Muscle of leg (tissue), 3 donors: ENCODE measurements at regions not wholly inside any gene's neighbourhood (a gene's known extent, or its start where the extent isn't known, plus 50 kb on each side); places are given as distances from the start of the nearest gene placed in this dataset.
"Not testable (repeated sequence)": the region's sequence is repeated elsewhere in the genome, so short reads cannot be mapped to it uniquely, and the experiment has no call there.

Source experiments
- DNase-seq: peaks from one replicate; pipeline ENCODE4 v3.0.0; 2013
- H3K27ac ChIP-seq: one replicate; pipeline ENCODE4 v1.5.1; 2013; ENCODE audit warnings: mild to moderate bottlenecking, low read length, control low read depth
- H3K27me3 ChIP-seq: one replicate; pipeline ENCODE4 v1.6.1; 2013; ENCODE audit warnings: low read length; ENCODE audit not compliant: control insufficient read depth, insufficient read depth
- H3K36me3 ChIP-seq: one replicate; pipeline ENCODE4 v1.6.1; 2013; ENCODE audit warnings: low read length; ENCODE audit not compliant: control insufficient read depth, insufficient read depth
- H3K4me1 ChIP-seq: one replicate; pipeline ENCODE4 v1.6.1; 2013; ENCODE audit warnings: low read length; ENCODE audit not compliant: control insufficient read depth, insufficient read depth
- H3K4me3 ChIP-seq: one replicate; pipeline ENCODE4 v1.5.1; 2013; ENCODE audit warnings: low read length, control low read depth
- H3K9me3 ChIP-seq: replicated peaks from 2 replicates; pipeline ENCODE4 v1.6.1; 2013; ENCODE audit warnings: low read depth, low read length; ENCODE audit not compliant: control insufficient read depth
- WGBS: methylation state at CpG from one replicate; pipeline ENCODE4 v1.1.5; 2013; ENCODE audit warnings: missing lambda C conversion rate; ENCODE audit not compliant: insufficient coverage; 5-methylcytosine and 5-hydroxymethylcytosine counted together

- H3K27ac ChIP-seq, result no peak overlapping the region
- 90% methylated on average over 2 of the region's 2 CpGs for WGBS
- no peak overlapping the region for H3K4me3 ChIP-seq
- H3K9me3 ChIP-seq, result no peaks in the 10 kb centered on the region
- DNase-seq, result no peak
- no peaks in the 10 kb centered on the region for H3K4me1 ChIP-seq
- H3K36me3 ChIP-seq, result no peaks in the 10 kb centered on the region
- no peaks in the 10 kb centered on the region for H3K27me3 ChIP-seq
Measured at GRCh38 chr3:164371681-164372080, 706.6 kb downstream of the SI start.

GRCh38 chr3:164370970-164371369 is 707.3 kb downstream of the SI start:
- H3K4me3 ChIP-seq, result no peak overlapping the region
- no peak overlapping the region for H3K27ac ChIP-seq
- H3K36me3 ChIP-seq, result no peaks in the 10 kb centered on the region
- H3K27me3 ChIP-seq, result no peaks in the 10 kb centered on the region
- no peaks in the 10 kb centered on the region for H3K9me3 ChIP-seq
- no peaks in the 10 kb centered on the region for H3K4me1 ChIP-seq
- no peak for DNase-seq
- 31% methylated on average over 2 of the region's 5 CpGs for WGBS

GRCh38 chr3:164365242-164365641 is 713.1 kb downstream of the SI start:
- no peaks in the 10 kb centered on the region for H3K9me3 ChIP-seq
- WGBS, result no CpG with 5 or more reads among the region's 1 CpG
- no peaks in the 10 kb centered on the region for H3K4me1 ChIP-seq
- no peak overlapping the region for H3K27ac ChIP-seq
- DNase-seq, result no peak
- no peaks in the 10 kb centered on the region for H3K36me3 ChIP-seq
- H3K27me3 ChIP-seq, result no peaks in the 10 kb centered on the region
- H3K4me3 ChIP-seq, result no peak overlapping the region

GRCh38 chr3:164364111-164364510 is 714.2 kb downstream of the SI start:
- no peak overlapping the region for H3K27ac ChIP-seq
- no CpG with 5 or more reads among the region's 6 CpGs for WGBS
- H3K27me3 ChIP-seq, result no peaks in the 10 kb centered on the region
- no peaks in the 10 kb centered on the region for H3K4me1 ChIP-seq
- no peak for DNase-seq
- no peaks in the 10 kb centered on the region for H3K36me3 ChIP-seq
- no peaks in the 10 kb centered on the region for H3K9me3 ChIP-seq
- no peak overlapping the region for H3K4me3 ChIP-seq

GRCh38 chr3:164360738-164361406 is 717.4 kb downstream of the SI start:
- Histone ChIP-seq H3K9me3 (no peaks in the 10 kb centered on the region), H3K4me1 (no peaks in the 10 kb centered on the region), H3K4me3 (no peak overlapping the region), H3K36me3 (no peaks in the 10 kb centered on the region), H3K27ac (no peak overlapping the region), H3K27me3 (no peaks in the 10 kb centered on the region)
- WGBS, result 25% methylated on average over 1 of the region's 9 CpGs
- peak; percentile 21 for DNase-seq

GRCh38 chr3:164360078-164360578 is 718.2 kb downstream of the SI start:
- Histone ChIP-seq H3K27me3 (no peaks in the 10 kb centered on the region), H3K27ac (no peak overlapping the region), H3K4me3 (no peak overlapping the region), H3K9me3 (no peaks in the 10 kb centered on the region), H3K4me1 (no peaks in the 10 kb centered on the region), H3K36me3 (no peaks in the 10 kb centered on the region)
- no peak for DNase-seq
- WGBS, result 100% methylated on average over 4 of the region's 10 CpGs

- H3K4me3 ChIP-seq, result no peak overlapping the region
- no peak for DNase-seq
- H3K9me3 ChIP-seq, result no peaks in the 10 kb centered on the region
- H3K36me3 ChIP-seq, result no peaks in the 10 kb centered on the region
- no peaks in the 10 kb centered on the region for H3K4me1 ChIP-seq
- H3K27me3 ChIP-seq, result no peaks in the 10 kb centered on the region
- no peak overlapping the region for H3K27ac ChIP-seq
Measured at GRCh38 chr3:164352991-164353390, 725.3 kb downstream of the SI start.

GRCh38 chr3:164351131-164351530 is 727.2 kb downstream of the SI start:
- Histone ChIP-seq H3K27me3 (no peaks in the 10 kb centered on the region), H3K4me3 (no peak overlapping the region), H3K9me3 (no peaks in the 10 kb centered on the region), H3K27ac (no peak overlapping the region), H3K36me3 (no peaks in the 10 kb centered on the region), H3K4me1 (no peaks in the 10 kb centered on the region)
- DNase-seq, result no peak

GRCh38 chr3:164342206-164342605 is 736.1 kb downstream of the SI start:
- not testable (repeated sequence) for H3K9me3 ChIP-seq, H3K36me3 ChIP-seq, DNase-seq, H3K4me3 ChIP-seq, H3K27me3 ChIP-seq, H3K27ac ChIP-seq, H3K4me1 ChIP-seq
- WGBS, result 97% methylated on average over 3 of the region's 5 CpGs

GRCh38 chr3:164341086-164341485 is 737.2 kb downstream of the SI start:
- Histone ChIP-seq H3K27me3 (no peaks in the 10 kb centered on the region), H3K4me3 (no peak overlapping the region), H3K36me3 (no peaks in the 10 kb centered on the region), H3K27ac (no peak overlapping the region), H3K4me1 (no peaks in the 10 kb centered on the region), H3K9me3 (peaks cover 5% of the 10 kb centered on the region)
- no peak for DNase-seq
- 92% methylated on average over 20 of the region's 20 CpGs for WGBS

- no peak for DNase-seq
- Histone ChIP-seq H3K27ac (no peak overlapping the region), H3K9me3 (peaks cover 5% of the 10 kb centered on the region), H3K4me3 (no peak overlapping the region), H3K27me3 (no peaks in the 10 kb centered on the region), H3K36me3 (no peaks in the 10 kb centered on the region), H3K4me1 (no peaks in the 10 kb centered on the region)
- WGBS, result 91% methylated on average over 4 of the region's 8 CpGs
Measured at GRCh38 chr3:164340273-164340672, 738.0 kb downstream of the SI start.
